Panc1 (cell line): ENCODE measurements at regions not wholly inside any gene's neighbourhood (a gene's known extent, or its start where the extent isn't known, plus 50 kb on each side); places are given as distances from the start of the nearest gene placed in this dataset.

Experiments
- ATAC-seq: fragments of 200-7000 bp; cut with Tn5 transposase; 2 replicates; pipeline ENCODE4 v1.9.1; 2020; ENCODE audit warnings: mild to moderate bottlenecking, moderate library complexity
- BruUV-seq: library from RNA; stranded (reverse); fragments of 400-500 nt; replicated peaks from 2 replicates; lab custom pipeline; 2021; lab: Mats Ljungman, UMichigan
- CTCF ChIA-PET: fragments of 300-600 bp; sonication (Branson Sonifier 250); formaldehyde crosslinking; loops from one replicate; lab custom pipeline; 2022; ENCODE audit warnings: antibody characterized with exemption; lab: Charles Lee
- POLR2A ChIA-PET: fragments of 300-600 bp; sonication (Branson Sonifier 250); formaldehyde crosslinking; loops from one replicate; lab custom pipeline; 2022; ENCODE audit warnings: antibody characterized with exemption; lab: Charles Lee
- DNase-seq: peaks from one replicate; pipeline ENCODE4 v3.0.0-alpha.2; 2010; ENCODE audit warnings: low read depth, low spot score
- H3K27ac ChIP-seq: 2 replicates; pipeline ENCODE4 v1.5.1; 2011; ENCODE audit warnings: mild to moderate bottlenecking, low read length, inconsistent platforms
- H3K27me3 ChIP-seq: fragments of 200-500 bp; sonication (Bioruptor generic); 2 replicates; pipeline ENCODE4 v1.6.0; 2014; ENCODE audit warnings: low read length, inconsistent platforms; ENCODE audit not compliant: control insufficient read depth, insufficient read depth
- H3K36me3 ChIP-seq: fragments of 200-500 bp; sonication (Bioruptor generic); 2 replicates; pipeline ENCODE4 v1.5.1; 2014; ENCODE audit warnings: inconsistent platforms, mild to moderate bottlenecking, low read length, moderate library complexity; ENCODE audit not compliant: control insufficient read depth, insufficient read depth
- H3K4me1 ChIP-seq: 2 replicates; pipeline ENCODE4 v1.5.1; 2011; ENCODE audit warnings: inconsistent platforms, mild to moderate bottlenecking, low read length, moderate library complexity; ENCODE audit not compliant: control insufficient read depth, insufficient read depth
- H3K4me3 ChIP-seq, 2 experiments: 2 replicates each; pipeline ENCODE4 v1.5.1; 2011 to 2012; ENCODE audit warnings: low read depth in 2 of 2, low read length in 2 of 2, mild to moderate bottlenecking in 2 of 2, inconsistent platforms in 1 of 2, moderate library complexity in 1 of 2
- H3K9me3 ChIP-seq: fragments of 200-500 bp; sonication (Bioruptor generic); 2 replicates; pipeline ENCODE4 v1.5.1; 2014; ENCODE audit warnings: low read depth, mild to moderate bottlenecking, inconsistent platforms, low read length, moderate library complexity; ENCODE audit not compliant: control insufficient read depth, insufficient read depth
- POLR2AphosphoS5 ChIP-seq: IDR thresholded peaks from 2 replicates; pipeline ENCODE4 v1.6.1; 2012; ENCODE audit warnings: mild to moderate bottlenecking, low read depth, low read length, moderate library complexity
- REST ChIP-seq, 2 experiments: IDR thresholded peaks; 2 replicates each; pipeline ENCODE4 v1.6.1; 2011 to 2012; ENCODE audit warnings: low read depth in 2 of 2, control low read depth in 1 of 2, low read length in 1 of 2, mild to moderate bottlenecking in 1 of 2, moderate library complexity in 1 of 2; ENCODE audit not compliant: insufficient read depth in 1 of 2
- SIN3A ChIP-seq: IDR thresholded peaks from 2 replicates; pipeline ENCODE4 v1.6.1; 2012; ENCODE audit warnings: low read depth, mild to moderate bottlenecking, low read length, moderate library complexity, borderline replicate concordance; ENCODE audit not compliant: insufficient read depth
- TCF7L2 ChIP-seq: IDR thresholded peaks from 2 replicates; pipeline ENCODE4 v1.6.1; 2011; ENCODE audit warnings: mild to moderate bottlenecking, low read depth, low read length, inconsistent platforms
- in situ Hi-C: cut with HindIII; loops from 2 replicates; pipeline ENCODE4 v1.10.0; 2016; ENCODE audit warnings: low sequenced_read_pairs, low pct_unique_long_range_greater_than_20kb
- intact Hi-C: fragments of 100-400 bp; cut with micrococcal nuclease; formaldehyde crosslinking; loops from one replicate; pipeline ENCODE4 v1.10.0; 2022; ENCODE audit not compliant: unreplicated experiment
- TF ChIP-seq, protein P1 (sequence below): fragments of 450-650 bp; IDR thresholded peaks from 2 replicates; pipeline ENCODE4 v1.5.1; 2017; ENCODE audit warnings: mild to moderate bottlenecking

- ATAC-seq (no peak), DNase-seq (no peak)
- ChIA-PET CTCF (interaction anchor here (0.7 kb wide), 1 partner anchor 368 kb away, joined by 8 read pairs; no protein-coding TSS in a partner anchor), POLR2A (interaction anchor here (0.6 kb wide), 1 partner anchor 166 kb away, joined by 7 read pairs; no protein-coding TSS in a partner anchor)
- Histone ChIP-seq H3K9me3 (no peaks in the 10 kb centered on the region), H3K27ac (no peak overlapping the region), H3K4me3 (no peak overlapping the region), H3K27me3 (no peaks in the 10 kb centered on the region), H3K36me3 (no peaks in the 10 kb centered on the region), H3K4me1 (peaks cover 14% of the 10 kb centered on the region)
- intact Hi-C loops: no loop called here
- no TSS peak for BruUV-seq
- in situ Hi-C loops: no loop called here
- TF ChIP-seq, protein P1, sequence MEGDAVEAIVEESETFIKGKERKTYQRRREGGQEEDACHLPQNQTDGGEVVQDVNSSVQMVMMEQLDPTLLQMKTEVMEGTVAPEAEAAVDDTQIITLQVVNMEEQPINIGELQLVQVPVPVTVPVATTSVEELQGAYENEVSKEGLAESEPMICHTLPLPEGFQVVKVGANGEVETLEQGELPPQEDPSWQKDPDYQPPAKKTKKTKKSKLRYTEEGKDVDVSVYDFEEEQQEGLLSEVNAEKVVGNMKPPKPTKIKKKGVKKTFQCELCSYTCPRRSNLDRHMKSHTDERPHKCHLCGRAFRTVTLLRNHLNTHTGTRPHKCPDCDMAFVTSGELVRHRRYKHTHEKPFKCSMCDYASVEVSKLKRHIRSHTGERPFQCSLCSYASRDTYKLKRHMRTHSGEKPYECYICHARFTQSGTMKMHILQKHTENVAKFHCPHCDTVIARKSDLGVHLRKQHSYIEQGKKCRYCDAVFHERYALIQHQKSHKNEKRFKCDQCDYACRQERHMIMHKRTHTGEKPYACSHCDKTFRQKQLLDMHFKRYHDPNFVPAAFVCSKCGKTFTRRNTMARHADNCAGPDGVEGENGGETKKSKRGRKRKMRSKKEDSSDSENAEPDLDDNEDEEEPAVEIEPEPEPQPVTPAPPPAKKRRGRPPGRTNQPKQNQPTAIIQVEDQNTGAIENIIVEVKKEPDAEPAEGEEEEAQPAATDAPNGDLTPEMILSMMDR: no peak
- TF ChIP-seq REST (IDR thresholded peaks at IDR 0.05; ENCODE audit: insufficient read depth in 1 of 2, low read depth in 2 of 2, low read length in 1 of 2) (no peak), POLR2AphosphoS5 (no peak), SIN3A (no peak), TCF7L2 (no peak)
Observed at GRCh38 chr15:70275461-70276138, 177.9 kb upstream of the TLE3 start.

DNA sequence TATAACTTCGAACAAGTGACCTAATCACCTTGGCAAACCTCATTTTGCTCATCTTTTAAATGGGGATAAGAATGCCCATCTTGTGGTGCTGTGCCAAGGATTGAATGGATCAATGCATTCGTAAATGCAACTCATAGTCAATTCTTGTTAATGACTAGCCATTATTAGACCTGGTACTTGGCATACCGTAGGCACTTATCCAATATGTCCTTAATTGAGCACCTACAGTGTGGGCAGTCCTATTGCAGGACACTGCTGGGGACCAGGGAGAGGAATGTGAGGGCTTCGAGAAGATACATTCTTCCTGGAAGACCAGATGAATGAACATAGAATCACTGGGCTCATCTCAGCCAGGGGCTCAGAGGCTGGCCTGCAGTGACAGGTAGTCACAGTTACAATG lies 177.2 kb upstream of the TLE3 start:
- TF ChIP-seq, protein P1: no peak
- TF ChIP-seq POLR2AphosphoS5 (no peak), REST (IDR thresholded peaks at IDR 0.05; ENCODE audit: insufficient read depth in 1 of 2, low read depth in 2 of 2, low read length in 1 of 2) (no peak), TCF7L2 (no peak), SIN3A (no peak)

More for the DNA sequence above, 177.2 kb upstream of the TLE3 start:
- no peak overlapping the region for H3K4me3 ChIP-seq
- ChIA-PET POLR2A (no interaction called here), CTCF (no interaction called here)
- ATAC-seq (no peak), DNase-seq (no peak)
- peaks cover 16% of the 10 kb centered on the region for H3K4me1 ChIP-seq
- H3K36me3 ChIP-seq: no peaks in the 10 kb centered on the region
- intact Hi-C loops: no loop called here
- no TSS peak for BruUV-seq
- no peaks in the 10 kb centered on the region for H3K27me3 ChIP-seq
- in situ Hi-C loops: no loop called here
- no peaks in the 10 kb centered on the region for H3K9me3 ChIP-seq
- H3K27ac ChIP-seq: no peak overlapping the region
